ENCODE measurements at regions not wholly inside any gene's neighbourhood (a gene's known extent, or its start where the extent isn't known, plus 50 kb on each side); places are given as distances from the start of the nearest gene placed in this dataset.

- DNase-seq: no peak
Observed at GRCh38 chr2:196546151-196546919, 93.2 kb upstream of the CCDC150 start.

GRCh38 chr2:196549052-196549451, 90.5 kb upstream of the CCDC150 start:
- no peak for DNase-seq

- no peak for DNase-seq
Observed at GRCh38 chr2:196551014-196551413, 88.5 kb upstream of the CCDC150 start.

- DNase-seq: no peak
Observed at GRCh38 chr2:196555161-196555560, 84.4 kb upstream of the CCDC150 start.

- DNase-seq: no peak
Observed at GRCh38 chr2:196555726-196556125, 83.8 kb upstream of the CCDC150 start.

GRCh38 chr2:196558497-196558896, 81.0 kb upstream of the CCDC150 start:
- DNase-seq: peak; percentile 7

- no peak for DNase-seq
Observed at GRCh38 chr2:196563876-196564275, 75.6 kb upstream of the CCDC150 start.

GRCh38 chr2:196565106-196565765, 74.3 kb upstream of the CCDC150 start:
- DNase-seq: no peak

- DNase-seq: no peak
Observed at GRCh38 chr2:196565982-196566381, 73.5 kb upstream of the CCDC150 start.

GRCh38 chr2:196566961-196567666, 72.4 kb upstream of the CCDC150 start:
- DNase-seq: peak; percentile 83

GRCh38 chr2:196568506-196568905, 71.0 kb upstream of the CCDC150 start:
- no peak for DNase-seq

GRCh38 chr2:196584903-196585302, 54.6 kb upstream of the CCDC150 start:
- DNase-seq: no peak

GRCh38 chr2:196586511-196586991, 53.0 kb upstream of the CCDC150 start:
- DNase-seq: peak; percentile 62

- DNase-seq: no peak
Observed at GRCh38 chr2:196587056-196587455, 52.5 kb upstream of the CCDC150 start.

GRCh38 chr2:196587739-196588138, 51.8 kb upstream of the CCDC150 start:
- no peak for DNase-seq

GRCh38 chr2:196589419-196589818, 50.1 kb upstream of the CCDC150 start:
- DNase-seq: peak; percentile 38
